GM21367 (cell line): ENCODE measurements at regions not wholly inside any gene's neighbourhood (a gene's known extent, or its start where the extent isn't known, plus 50 kb on each side); places are given as distances from the start of the nearest gene placed in this dataset.

Experiments
- ATAC-seq: cut with Tn5 transposase; IDR thresholded peaks from one replicate; pipeline ENCODE4 v1.9.1; 2021; ENCODE audit not compliant: unreplicated experiment

DNA sequence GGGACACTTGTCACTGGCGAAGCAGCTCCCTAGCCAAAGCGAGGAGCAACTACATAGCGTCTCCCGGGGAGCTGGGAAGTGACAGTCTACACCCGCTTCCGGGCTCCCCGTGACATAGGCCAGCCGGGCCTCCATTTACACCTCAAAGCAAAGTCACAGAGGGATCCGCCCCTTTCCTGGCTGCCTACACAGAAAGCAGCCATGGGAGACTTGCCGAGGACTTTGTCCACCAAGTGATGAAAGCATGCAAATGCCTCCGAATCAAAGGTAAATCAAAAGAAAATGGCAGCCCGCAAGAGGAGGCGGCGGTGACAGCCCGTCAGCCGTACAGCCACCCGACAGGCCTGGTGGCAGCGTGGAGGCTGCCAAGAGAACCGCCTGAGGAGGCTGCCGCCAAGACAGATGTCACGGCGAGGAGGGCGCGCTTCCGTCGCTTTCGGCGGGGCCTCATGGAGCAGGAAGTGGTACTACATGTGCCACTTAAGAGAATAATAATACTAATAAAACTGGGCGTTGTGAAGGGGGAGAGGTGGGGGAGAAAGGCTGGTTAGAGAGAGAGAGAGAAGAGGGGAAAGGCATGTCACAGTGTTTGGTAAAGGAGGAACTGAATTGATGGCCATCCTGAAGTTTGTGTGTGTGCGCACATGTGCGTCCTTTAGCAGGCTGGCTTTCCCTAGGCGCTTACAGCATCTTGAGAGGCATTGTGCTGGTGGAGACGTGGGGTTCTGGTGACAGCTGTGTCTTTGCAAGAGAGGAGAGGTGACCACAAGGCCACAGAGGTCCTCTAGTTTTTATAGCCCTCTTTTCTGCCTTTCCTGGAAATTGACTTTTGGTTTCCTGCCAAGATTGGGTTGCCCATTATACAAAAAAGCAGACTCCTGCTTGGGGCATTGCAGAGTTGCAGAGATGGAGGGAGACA, 661.7 kb downstream of the VRK1 start:
- ATAC-seq, result no peak

GRCh38 chr14:97462081-97462480, 664.9 kb downstream of the VRK1 start:
- ATAC-seq, result no peak

GRCh38 chr14:97468220-97468619, 671.0 kb downstream of the VRK1 start:
- no peak for ATAC-seq

DNA sequence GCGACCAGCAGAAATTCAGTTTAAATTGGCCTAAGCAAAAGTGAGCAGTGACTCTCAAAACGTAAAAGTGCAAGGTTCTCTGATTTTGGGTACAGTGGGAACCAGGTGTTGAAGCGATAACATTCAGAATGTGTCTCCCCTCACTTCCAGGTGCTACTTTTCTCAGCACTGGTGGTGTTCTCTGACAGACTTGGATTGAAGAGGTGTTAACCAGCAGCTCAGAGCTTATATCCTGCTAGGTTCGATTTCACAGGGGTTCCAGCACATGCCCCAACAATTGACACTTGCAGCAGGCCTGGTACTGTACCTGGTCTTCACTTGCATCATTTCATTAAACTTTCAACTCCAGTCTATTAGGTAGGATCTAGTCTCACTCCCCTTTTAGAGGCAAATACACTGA, 680.2 kb downstream of the VRK1 start:
- no peak for ATAC-seq

DNA sequence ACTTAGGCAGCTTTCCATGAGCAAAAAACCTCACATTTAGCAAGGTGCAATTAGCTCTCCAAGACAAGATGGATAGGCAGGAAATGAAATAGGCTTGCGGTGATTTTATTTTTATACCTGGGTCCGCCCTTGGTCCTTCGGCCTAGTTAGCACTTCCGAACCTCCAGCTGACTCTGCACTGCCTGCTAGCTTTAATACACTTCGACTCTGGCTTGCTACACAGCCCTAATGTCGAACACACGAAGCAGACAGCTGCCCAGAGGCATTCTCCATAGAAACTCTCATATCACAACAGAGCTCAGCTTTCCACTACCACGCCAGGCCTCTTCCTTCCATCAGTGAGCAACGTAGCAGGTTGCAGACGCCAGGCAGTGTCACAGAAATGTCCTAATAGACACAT, 688.0 kb downstream of the VRK1 start:
- no peak for ATAC-seq

- no peak for ATAC-seq
Observed at GRCh38 chr14:97486601-97487120, 689.5 kb downstream of the VRK1 start.

DNA sequence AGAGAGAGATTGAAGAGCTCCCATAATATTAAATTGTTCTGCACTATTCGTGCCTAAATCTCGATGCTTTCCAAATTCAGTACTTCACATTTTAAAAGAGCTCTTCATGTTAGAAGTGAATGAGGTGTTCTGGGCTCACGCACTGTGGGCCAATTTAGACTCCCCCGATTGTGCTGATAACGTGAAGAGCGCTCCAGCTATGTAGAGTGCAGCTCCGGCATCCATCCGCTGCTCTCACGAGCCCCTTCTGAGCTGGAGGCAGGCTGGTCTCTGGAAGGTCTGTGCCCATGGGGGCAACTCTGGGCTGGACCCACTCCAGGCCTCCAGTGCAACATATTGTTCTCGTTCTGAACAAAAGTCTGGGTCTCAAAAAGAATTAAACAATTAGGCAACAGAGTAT, 692.6 kb downstream of the VRK1 start:
- ATAC-seq, result no peak

- ATAC-seq, result no peak
Observed at GRCh38 chr14:97490521-97491070, 693.4 kb downstream of the VRK1 start.

DNA sequence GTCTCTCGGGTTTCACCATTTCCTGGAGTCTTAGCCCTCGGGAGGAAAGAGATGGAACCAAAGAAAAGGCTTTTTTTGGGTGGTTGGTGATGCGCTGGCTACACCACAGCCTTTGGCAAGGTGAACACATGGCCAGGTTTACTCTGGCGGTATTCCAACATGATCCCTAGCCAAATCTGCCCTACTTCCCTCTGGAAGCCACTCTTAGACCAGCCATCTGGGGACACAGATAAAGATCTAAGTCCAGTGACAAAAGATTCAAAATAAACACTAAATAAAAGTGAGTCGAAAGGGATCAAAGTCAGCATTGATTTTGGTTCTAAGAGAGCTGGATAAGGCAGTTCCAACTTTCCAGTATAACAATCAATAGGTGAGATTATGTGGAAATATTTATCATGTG, 694.5 kb downstream of the VRK1 start:
- ATAC-seq, result no peak

GRCh38 chr14:97499790-97500481, 702.8 kb downstream of the VRK1 start:
- ATAC-seq, result no peak

GRCh38 chr14:97506626-97507025, 709.4 kb downstream of the VRK1 start:
- no peak for ATAC-seq

- no peak for ATAC-seq
Observed at GRCh38 chr14:97513891-97514290, 716.7 kb downstream of the VRK1 start.

DNA sequence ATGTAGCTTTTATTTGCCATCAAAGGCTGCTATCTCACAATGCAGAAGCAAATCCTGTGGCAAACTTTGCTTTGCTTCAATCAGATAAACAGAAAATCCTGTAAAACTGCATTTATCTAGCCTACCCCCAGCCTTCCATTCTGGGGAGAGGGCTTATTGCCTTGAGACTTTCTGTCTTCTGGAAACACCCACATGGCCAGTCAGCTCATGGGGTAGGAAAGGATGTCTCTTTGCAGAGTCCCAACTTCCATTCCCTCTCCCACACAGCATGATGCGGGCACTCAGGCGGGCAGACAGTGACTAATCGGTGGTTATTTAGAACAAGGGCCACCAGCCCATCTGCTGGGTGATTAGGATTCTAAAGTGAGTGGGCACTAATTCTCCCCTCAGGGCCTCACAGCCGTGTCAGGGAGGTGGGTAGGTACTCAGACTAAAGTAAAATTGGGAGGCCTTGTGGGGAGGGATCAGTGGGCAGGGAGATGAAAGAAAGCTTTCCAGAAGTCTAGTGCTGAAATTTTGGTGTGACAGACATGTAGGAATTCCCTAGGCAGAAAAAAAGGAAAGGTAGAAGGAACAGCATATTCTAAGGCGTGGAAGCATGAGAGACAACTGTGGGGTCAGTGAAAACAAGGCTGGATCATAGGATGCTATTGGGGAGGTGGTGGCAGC, 720.5 kb downstream of the VRK1 start:
- ATAC-seq, result no peak

- no peak for ATAC-seq
Observed at GRCh38 chr14:97523936-97524335, 726.8 kb downstream of the VRK1 start.

GRCh38 chr14:97524589-97525319, 727.6 kb downstream of the VRK1 start:
- no peak for ATAC-seq

DNA sequence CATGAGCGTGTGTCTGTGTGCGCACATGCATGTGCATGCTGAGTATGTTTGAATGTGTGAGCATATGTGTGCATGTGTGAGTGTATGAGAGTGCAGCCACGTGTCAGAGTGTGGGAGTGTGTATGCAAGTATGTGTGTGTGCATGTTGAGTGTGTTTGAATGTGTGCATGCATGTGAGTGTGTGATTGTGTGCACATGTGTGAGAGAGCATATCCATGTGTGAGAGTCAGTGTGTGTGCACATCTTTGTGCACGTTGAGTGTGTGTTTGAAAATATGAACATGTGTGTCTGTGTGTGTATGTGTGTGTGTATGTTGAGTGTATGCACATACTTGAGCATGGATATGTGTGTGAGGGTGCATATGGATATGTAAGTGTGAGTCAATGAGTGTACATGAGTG, 730.8 kb downstream of the VRK1 start:
- no peak for ATAC-seq

- no peak for ATAC-seq
Observed at GRCh38 chr14:97532052-97532451, 734.9 kb downstream of the VRK1 start.

- no peak for ATAC-seq
Observed at GRCh38 chr14:97536421-97536820, 739.2 kb downstream of the VRK1 start.

GRCh38 chr14:97538749-97539410, 741.7 kb downstream of the VRK1 start:
- no peak for ATAC-seq

DNA sequence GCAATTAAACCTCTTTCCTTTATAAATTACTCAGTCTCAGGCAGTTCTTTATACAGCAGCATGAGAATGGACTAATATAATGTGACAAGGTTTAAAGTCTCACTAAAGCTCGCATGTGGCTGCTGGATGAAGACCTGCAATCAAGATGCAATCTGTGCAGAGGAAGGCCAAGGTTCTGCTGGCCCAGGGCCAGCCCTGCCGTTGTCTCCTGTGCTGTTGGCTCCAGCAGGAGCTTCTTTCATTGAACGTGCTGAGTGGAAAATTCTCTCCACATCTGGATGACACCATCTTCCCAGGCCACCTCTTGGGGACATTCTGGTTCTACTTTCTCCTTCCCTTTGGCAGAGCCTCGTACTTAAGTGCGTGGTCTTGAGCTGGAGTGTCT, 742.2 kb downstream of the VRK1 start:
- no peak for ATAC-seq
